ENCODE measurements at regions not wholly inside any gene's neighbourhood (a gene's known extent, or its start where the extent isn't known, plus 50 kb on each side); places are given as distances from the start of the nearest gene placed in this dataset.
A peak's percentile ranks its signal among the peaks of the same experiment; 100 is the strongest.
"Not testable (repeated sequence)": the region's sequence is repeated elsewhere in the genome, so short reads cannot be mapped to it uniquely, and the experiment has no call there.

DNA sequence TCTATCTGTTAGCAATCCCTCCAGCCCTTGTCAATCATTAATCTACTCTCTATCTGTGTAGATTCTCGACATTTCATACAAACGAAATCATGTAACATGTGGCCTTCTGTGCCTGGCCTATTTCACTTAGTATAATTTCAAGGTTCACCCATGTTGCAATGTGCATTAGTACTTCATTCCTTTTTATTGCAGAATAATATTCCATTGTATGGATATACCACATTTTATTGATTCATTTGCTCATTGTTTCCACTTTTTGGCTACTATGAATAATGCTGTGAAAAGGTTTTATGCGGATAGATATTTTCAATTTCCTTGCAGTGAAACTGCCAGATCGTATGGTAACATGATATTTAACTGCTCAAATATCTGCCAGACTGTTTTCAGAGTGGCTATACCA, 100.1 kb downstream of the MIAT start:
- Mint-ChIP-seq H3K4me1 (peaks cover 12 to 19% (median 17%) of the 10 kb centered on the region in 4 donors), H3K4me3 (peak overlapping the region in 1 of 10 donors; percentile 16), H3K27ac (no peak overlapping the region), H3K27me3 (no peaks in the 10 kb centered on the region), H3K36me3 (peaks cover 7 to 17% (median 11%) of the 10 kb centered on the region in 3 donors), H3K9me3 (peaks cover 0 to 9% (median 3%) of the 10 kb centered on the region in 9 donors)
- no peak for ATAC-seq
- no peak for DNase-seq
- POLR2A ChIA-PET = no interaction called here

DNA sequence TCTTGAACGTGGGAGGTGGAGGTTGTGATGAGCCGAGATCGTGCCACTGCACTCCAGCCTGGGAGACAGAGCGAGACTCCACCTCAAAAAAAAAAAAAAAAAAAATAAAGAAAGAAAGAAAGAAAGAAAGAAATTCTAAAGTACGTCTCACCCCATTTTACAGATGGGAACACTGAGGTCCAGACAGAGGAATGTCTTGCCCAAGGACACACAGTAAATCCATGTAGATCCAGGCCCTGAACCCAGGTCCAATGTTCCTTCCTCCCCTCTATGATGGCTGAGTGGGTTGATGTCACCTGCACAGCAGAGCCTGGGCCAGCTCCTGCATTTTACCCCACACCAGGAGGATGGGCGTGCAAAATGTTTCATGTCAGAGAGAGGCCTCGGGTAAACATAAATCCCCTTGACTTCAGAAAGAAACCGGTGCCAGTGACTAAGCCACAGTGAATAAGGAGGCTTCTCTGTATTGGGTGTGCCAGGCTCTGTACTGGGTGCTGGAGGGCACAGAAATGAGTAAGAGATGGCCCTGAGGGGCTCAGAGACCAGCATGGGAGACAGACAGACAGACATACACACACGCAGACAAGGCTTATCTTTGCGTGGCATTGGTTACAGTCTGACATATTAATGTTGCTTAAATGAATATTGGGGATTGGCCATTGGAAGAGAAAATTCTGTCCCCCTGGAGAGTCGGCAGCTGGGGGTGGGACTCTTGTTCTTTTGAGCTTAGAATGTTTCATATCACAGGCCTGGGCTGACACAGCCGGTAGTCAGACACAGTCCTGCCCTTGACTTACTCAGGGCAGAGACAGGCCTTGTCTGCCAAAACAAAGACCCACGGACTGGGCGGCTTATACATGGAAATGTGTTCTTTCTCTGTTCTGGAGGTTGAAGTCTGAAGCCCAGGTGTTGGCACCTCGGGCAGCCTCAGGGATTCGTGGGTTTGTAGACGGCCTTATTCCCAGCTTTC, 105.4 kb downstream of the MIAT start:
- Mint-ChIP-seq H3K4me3 (no peak overlapping the region), H3K36me3 (peaks cover 19 to 45% (median 33%) of the 10 kb centered on the region in 3 donors), H3K27me3 (no peaks in the 10 kb centered on the region), H3K4me1 (peaks cover 17 to 24% (median 21%) of the 10 kb centered on the region in 4 donors), H3K27ac (peak overlapping the region in 1 of 10 donors; percentile 50), H3K9me3 (peaks cover 0 to 10% (median under 1%) of the 10 kb centered on the region in 9 donors)
- POLR2A ChIA-PET = no interaction called here
- DNase-seq (no peak), ATAC-seq (no peak)

DNA sequence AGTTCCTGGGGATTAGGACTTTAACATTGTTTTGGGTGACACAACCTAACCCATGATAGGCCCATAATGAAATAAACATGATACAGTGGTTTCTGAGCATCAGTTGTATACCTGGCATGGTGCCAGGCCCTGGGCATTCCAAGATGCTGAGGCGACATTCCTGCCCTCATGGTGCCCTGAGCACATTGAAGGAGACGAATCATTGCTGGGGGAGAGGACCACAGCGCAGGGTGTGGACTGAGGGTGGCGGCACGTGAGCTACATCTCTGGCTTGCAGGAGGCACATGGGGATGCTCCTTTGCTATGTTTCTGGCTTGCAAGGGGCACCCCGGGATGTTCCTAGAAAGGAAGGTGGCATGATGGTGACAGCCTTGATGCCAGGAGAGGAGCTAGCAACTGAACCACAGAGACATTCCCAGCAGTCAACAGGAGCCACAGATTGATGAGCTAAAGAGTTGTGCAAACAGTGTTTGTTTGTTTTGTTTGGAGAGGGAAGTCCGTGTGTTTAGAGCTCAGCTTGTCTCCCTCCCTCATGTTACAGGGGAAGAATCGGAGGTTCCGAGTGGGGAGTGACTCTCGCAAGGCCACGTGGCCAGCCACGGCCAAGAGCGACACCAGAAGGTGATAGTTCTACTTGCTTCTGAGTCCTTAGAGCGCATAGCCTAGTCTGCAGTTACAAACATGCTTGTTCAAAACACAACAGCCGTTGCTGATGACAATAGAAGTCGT, 106.4 kb downstream of the MIAT start:
- ATAC-seq = no peak
- no peak for DNase-seq
- no peak overlapping the region for H3K27ac Mint-ChIP-seq
- H3K4me3 Mint-ChIP-seq = no peak overlapping the region
- H3K27me3 Mint-ChIP-seq = no peaks in the 10 kb centered on the region
- peaks cover 19 to 48% (median 31%) of the 10 kb centered on the region in 3 donors for H3K36me3 Mint-ChIP-seq
- H3K9me3 Mint-ChIP-seq = peaks cover 0 to 10% (median 0%) of the 10 kb centered on the region in 9 donors
- peaks cover 17 to 24% (median 21%) of the 10 kb centered on the region in 4 donors for H3K4me1 Mint-ChIP-seq
- POLR2A ChIA-PET = no interaction called here

DNA sequence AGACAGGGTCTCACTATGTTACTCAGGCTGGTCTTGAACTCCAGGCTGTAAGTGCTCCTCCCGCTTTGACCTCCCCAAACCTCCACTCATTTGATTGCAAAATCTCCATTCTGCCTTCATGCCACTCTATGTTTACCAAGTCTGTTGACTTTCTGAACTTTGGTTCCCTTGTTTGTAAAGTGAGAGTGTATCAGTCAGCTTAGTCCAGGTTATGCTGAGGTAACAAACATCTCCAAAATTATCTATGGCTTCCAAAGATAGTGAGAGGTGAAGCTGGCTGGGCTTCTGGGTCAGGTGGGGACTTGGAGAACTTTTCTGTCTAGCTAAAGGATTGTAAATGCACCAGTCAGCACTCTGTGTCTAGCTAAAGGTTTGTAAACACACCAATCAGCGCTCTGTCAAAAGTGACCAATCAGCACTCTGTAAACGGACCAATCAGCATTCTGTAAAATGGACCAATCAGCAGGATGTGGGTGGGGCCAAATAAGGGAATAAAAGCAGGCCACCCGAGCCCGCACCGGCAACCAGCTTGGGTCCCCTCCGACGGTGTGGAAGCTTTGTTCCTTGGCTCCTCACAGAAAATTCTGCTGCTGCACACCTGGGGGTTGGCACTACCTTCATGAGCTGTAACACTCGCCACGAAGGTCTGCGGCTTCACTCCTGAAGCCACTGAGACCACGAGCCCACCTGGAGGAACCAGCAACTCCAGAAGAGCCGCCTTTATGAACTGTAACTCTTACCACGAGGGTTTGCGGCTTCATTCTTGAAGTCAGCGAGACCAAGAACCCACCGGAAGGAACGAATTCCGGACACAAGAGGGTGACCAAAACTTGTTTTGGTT, 109.3 kb downstream of the MIAT start:
- ATAC-seq (no peak), DNase-seq (no peak)
- peaks cover 19 to 51% (median 31%) of the 10 kb centered on the region in 3 donors for H3K36me3 Mint-ChIP-seq
- H3K4me1 Mint-ChIP-seq = peaks cover 13 to 21% (median 18%) of the 10 kb centered on the region in 4 donors
- H3K27me3 Mint-ChIP-seq = no peaks in the 10 kb centered on the region
- H3K4me3 Mint-ChIP-seq = peak overlapping the region in 1 of 10 donors; percentile 31
- peaks cover 0 to 10% (median 0%) of the 10 kb centered on the region in 9 donors for H3K9me3 Mint-ChIP-seq
- POLR2A ChIA-PET = no interaction called here
- H3K27ac Mint-ChIP-seq = no peak overlapping the region

DNA sequence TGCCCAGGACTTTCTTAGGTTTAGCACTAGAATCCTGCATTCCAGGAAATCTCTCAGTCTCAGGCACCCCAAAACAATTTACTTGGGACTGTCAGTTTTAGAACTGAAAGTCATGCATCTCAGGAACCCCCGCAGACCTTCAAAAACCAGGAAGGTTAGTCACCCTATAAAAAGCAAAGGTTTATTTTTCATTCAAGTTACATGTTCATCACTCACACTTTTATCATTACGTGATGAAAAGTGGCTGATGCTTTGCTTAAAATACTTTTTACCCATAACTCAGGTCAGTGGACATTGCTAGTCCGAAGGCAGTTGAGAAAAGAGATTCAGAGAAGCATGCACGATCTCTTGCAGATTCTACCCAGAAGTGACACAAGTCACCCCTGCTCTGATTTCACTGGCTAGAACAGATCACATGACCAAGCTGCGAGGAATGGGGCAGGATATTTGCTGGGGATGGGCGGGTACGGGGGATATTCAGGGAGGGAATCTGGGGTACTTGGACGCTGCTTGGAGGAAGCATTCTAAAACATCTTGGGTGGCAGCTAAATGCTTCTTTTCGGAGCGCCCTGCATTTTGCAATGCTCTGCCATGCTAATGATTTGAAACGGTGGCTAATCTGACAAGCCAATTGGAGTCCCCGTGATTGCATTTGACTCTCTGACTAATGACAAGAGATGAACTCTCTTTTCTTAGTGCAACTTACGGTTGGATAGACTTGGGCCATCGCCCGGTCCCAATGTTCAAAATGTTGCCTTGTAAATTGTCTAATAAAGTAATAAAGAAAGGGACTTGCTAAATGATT, 110.2 kb downstream of the MIAT start:
- Mint-ChIP-seq H3K4me1 (peaks cover 13 to 21% (median 18%) of the 10 kb centered on the region in 4 donors), H3K27ac (peak overlapping the region in 2 of 10 donors; percentile 15 to 40), H3K27me3 (no peaks in the 10 kb centered on the region), H3K36me3 (peaks cover 19 to 51% (median 29%) of the 10 kb centered on the region in 3 donors), H3K4me3 (no peak overlapping the region), H3K9me3 (peaks cover 0 to 10% (median 0%) of the 10 kb centered on the region in 9 donors)
- POLR2A ChIA-PET = no interaction called here
- DNase-seq (no peak), ATAC-seq (no peak)

DNA sequence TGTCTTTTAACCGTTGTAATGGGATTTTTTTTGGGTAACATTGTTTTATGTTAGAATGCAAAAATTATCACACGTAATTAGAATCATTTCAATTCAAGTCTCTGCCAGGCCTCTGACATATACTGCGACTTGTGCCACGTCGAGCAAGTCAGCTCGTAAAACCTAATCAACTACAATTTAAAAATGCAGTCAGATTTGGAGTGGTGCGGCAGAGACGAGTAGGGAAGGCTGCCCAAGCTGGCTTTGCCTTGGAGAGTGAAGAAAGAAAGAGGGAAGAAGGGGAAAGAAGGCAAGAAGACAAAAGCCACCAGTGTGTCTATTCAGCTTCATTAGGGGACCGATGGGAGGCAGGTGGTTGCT, 110.7 kb downstream of the MIAT start:
- Mint-ChIP-seq H3K4me3 (no peak overlapping the region), H3K27me3 (no peaks in the 10 kb centered on the region), H3K4me1 (peaks cover 13 to 21% (median 18%) of the 10 kb centered on the region in 4 donors), H3K36me3 (peaks cover 19 to 46% (median 28%) of the 10 kb centered on the region in 3 donors), H3K9me3 (peaks cover 0 to 10% (median 0%) of the 10 kb centered on the region in 9 donors), H3K27ac (no peak overlapping the region)
- no peak for DNase-seq
- ATAC-seq = no peak
- POLR2A ChIA-PET = no interaction called here

DNA sequence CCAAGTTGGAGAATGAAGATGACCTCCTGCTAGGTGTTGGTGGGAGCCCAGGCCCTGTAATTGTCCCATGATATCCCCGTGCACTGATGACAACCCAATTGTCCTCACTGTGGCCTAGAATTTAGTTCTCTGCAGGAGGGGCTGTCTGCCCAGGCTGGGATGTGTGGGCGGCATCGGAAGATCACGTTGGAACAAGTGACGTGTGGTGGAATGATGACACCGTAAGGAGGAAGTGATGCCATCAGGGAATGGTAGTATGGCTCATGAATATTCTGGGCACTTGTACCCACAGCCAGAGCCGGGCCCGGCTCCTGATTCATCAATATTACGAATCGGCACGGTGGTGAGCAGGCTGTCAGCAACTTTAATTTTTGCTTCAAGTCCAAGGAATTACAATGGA, 111.6 kb downstream of the MIAT start:
- DNase-seq (no peak), ATAC-seq (no peak)
- peak overlapping the region in 2 of 10 donors; percentile 40 to 76 for H3K27ac Mint-ChIP-seq
- no peaks in the 10 kb centered on the region for H3K27me3 Mint-ChIP-seq
- POLR2A ChIA-PET = no interaction called here
- H3K4me1 Mint-ChIP-seq = peaks cover 7 to 19% (median 16%) of the 10 kb centered on the region in 4 donors
- no peak overlapping the region for H3K4me3 Mint-ChIP-seq
- H3K36me3 Mint-ChIP-seq = peaks cover 16 to 42% (median 25%) of the 10 kb centered on the region in 3 donors
- H3K9me3 Mint-ChIP-seq = peaks cover 0 to 10% (median 0%) of the 10 kb centered on the region in 9 donors

DNA sequence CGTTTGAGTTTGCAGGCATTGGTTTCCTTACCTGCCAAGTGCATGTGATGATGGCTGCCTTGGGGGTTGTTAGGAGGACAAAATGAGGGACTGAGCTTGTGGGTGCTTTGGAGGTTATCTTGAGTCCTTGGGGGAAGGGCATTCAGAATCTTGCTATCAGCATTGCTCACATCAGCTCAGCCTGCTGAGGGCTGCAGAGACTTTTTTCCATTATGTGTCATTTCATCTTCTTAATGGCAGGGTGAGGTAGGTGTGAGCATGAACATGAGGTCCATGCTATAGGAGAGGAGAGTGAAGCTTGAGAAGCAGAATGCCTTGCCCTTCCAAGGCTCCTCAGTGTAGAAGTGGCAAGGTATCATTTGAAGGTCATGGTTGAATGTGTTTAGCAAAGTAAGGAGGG, 112.3 kb downstream of the MIAT start:
- no peaks in the 10 kb centered on the region for H3K27me3 Mint-ChIP-seq
- POLR2A ChIA-PET = no interaction called here
- H3K27ac Mint-ChIP-seq = peak overlapping the region in 1 of 10 donors; percentile 76
- peaks cover 20 to 44% (median 30%) of the 10 kb centered on the region in 3 donors for H3K36me3 Mint-ChIP-seq
- ATAC-seq = no peak
- no peak for DNase-seq
- H3K4me1 Mint-ChIP-seq = peaks cover 6 to 19% (median 15%) of the 10 kb centered on the region in 4 donors
- H3K9me3 Mint-ChIP-seq = peaks cover 0 to 10% (median 0%) of the 10 kb centered on the region in 9 donors
- no peak overlapping the region for H3K4me3 Mint-ChIP-seq

DNA sequence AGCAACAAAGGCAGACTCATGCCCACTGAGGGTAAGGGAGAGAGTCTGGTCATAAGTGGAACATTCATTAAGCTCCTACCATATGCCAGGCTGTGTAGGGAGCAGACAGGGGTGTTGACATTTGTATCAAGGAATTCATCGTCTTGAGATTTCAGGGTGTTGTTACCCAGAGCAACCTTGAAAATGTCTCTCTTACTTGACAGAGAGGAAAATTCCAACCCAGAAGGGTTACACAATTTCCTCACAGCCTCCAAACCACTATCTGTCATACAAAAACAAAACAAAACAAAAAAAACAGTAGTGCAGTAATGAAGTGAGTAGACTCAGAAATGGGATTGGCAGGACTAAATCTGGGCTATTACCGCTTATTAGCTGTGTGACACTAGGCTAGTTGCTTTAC, 113.2 kb downstream of the MIAT start:
- Mint-ChIP-seq H3K27me3 (no peaks in the 10 kb centered on the region), H3K9me3 (peaks cover 0 to 6% (median 0%) of the 10 kb centered on the region in 9 donors), H3K36me3 (peaks cover 19 to 43% (median 32%) of the 10 kb centered on the region in 3 donors), H3K4me3 (no peak overlapping the region), H3K27ac (no peak overlapping the region), H3K4me1 (peaks cover 0 to 17% (median 12%) of the 10 kb centered on the region in 4 donors)
- no peak for DNase-seq
- ATAC-seq = no peak
- POLR2A ChIA-PET = no interaction called here

DNA sequence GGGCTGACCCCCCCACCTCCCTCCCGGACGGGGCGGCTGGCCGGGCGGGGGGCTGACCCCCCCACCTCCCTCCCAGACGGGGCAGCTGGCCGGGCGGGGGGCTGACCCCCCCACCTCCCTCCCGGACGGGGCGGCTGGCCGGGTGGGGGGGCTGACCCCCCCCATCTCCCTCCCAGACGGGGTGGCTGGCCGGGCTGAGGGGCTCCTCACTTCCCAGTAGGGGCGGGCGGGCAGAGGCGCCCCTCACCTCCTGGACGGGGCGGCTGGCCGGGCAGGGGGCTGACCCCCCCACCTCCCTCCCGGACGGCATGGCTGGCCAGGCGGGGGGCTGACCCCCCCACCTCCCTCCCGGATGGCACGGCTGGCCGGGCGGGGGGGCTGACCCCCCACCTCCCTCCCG, 115.7 kb downstream of the MIAT start:
- ATAC-seq, H3K27ac Mint-ChIP-seq, H3K9me3 Mint-ChIP-seq, DNase-seq, H3K4me1 Mint-ChIP-seq, H3K27me3 Mint-ChIP-seq, POLR2A ChIA-PET, H3K4me3 Mint-ChIP-seq: not testable (repeated sequence)
- H3K36me3 Mint-ChIP-seq = peaks cover 25 to 46% (median 41%) of the 10 kb centered on the region in 3 donors

DNA sequence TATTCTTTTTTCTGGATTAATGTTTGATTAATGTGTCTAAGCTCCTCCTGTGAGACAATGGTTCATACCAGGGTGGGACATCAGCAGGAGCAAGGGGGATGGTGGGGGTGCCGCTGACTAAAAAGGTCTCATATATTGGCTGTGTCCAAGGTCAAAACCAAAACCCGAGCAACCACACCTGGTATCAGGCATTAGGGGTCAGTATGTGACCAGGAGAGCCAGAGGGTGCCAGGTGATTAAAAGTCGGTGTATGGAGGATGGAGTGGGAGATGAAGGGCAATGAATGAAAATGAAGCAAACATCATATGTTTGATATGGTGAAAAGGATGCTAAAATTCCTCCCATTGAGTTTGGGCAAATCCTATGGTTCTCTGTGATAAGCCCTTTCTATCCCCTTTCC, 118.0 kb downstream of the MIAT start:
- H3K4me1 Mint-ChIP-seq = peaks cover 0 to 2% (median 0%) of the 10 kb centered on the region in 4 donors
- no peaks in the 10 kb centered on the region for H3K27me3 Mint-ChIP-seq
- H3K36me3 Mint-ChIP-seq = peaks cover 34 to 68% (median 65%) of the 10 kb centered on the region in 3 donors
- peaks cover 0 to 3% (median 0%) of the 10 kb centered on the region in 9 donors for H3K9me3 Mint-ChIP-seq
- POLR2A ChIA-PET = no interaction called here
- ATAC-seq = no peak
- H3K27ac Mint-ChIP-seq = no peak overlapping the region
- no peak overlapping the region for H3K4me3 Mint-ChIP-seq
- no peak for DNase-seq

Data from naive thymus-derived CD8-positive, alpha-beta T cell (primary cell).